ENCODE measurements at regions not wholly inside any gene's neighbourhood (a gene's known extent, or its start where the extent isn't known, plus 50 kb on each side); places are given as distances from the start of the nearest gene placed in this dataset.

GRCh38 chr16:5385115-5385514 is 287.5 kb upstream of the EEF2KMT start:
- TF ChIP-seq POLR2A (IDR thresholded peaks at IDR 0.05) (no peak), CTCF (IDR thresholded peaks at IDR 0.05) (no peak), POLR2AphosphoS5 (IDR thresholded peaks at IDR 0.05) (no peak), EP300 (IDR thresholded peaks at IDR 0.05) (no peak)
